WTC11 (cell line): ENCODE measurements at regions not wholly inside any gene's neighbourhood (a gene's known extent, or its start where the extent isn't known, plus 50 kb on each side); places are given as distances from the start of the nearest gene placed in this dataset.

ENCODE experiments used
- ATAC-seq: fragments of 200-7000 bp; cut with Tn5 transposase; 2 replicates; pipeline ENCODE4 v1.10.0; 2021; ENCODE audit warnings: mild to moderate bottlenecking, moderate library complexity
- CTCF ChIA-PET: fragments of 300-600 bp; sonication (Branson Sonifier 250); formaldehyde crosslinking; loops from one replicate; lab custom pipeline; 2021; ENCODE audit warnings: antibody characterized with exemption; lab: Charles Lee
- POLR2A ChIA-PET: fragments of 350-600 bp; sonication (Branson Sonifier 250); formaldehyde crosslinking; loops from one replicate; lab custom pipeline; 2021; ENCODE audit warnings: antibody characterized with exemption; lab: Charles Lee
- DNase-seq: peaks from one replicate; pipeline ENCODE4 v3.0.0; 2021; ENCODE audit warnings: low spot score
- H3K27ac Mint-ChIP-seq: 2 replicates; pipeline ENCODE4 v1.8.0; 2021; ENCODE audit warnings: mixed read lengths
- H3K27me3 Mint-ChIP-seq: 2 replicates; pipeline ENCODE4 v1.8.0; 2021; ENCODE audit warnings: low read depth, mild to moderate bottlenecking, moderate library complexity, mixed read lengths
- H3K36me3 Mint-ChIP-seq: 2 replicates; pipeline ENCODE4 v1.8.0; 2021; ENCODE audit warnings: mixed read lengths
- H3K4me1 Mint-ChIP-seq: 2 replicates; pipeline ENCODE4 v1.8.0; 2022; ENCODE audit warnings: mixed read lengths
- H3K4me3 Mint-ChIP-seq: 2 replicates; pipeline ENCODE4 v1.8.0; 2021; ENCODE audit warnings: mild to moderate bottlenecking, moderate library complexity, mixed read lengths
- H3K9me3 Mint-ChIP-seq: 2 replicates; pipeline ENCODE4 v1.8.0; 2021; ENCODE audit warnings: mixed read lengths
- EMX1 ChIP-seq: fragments of 250-450 bp; sonication (Bioruptor Pico); IDR thresholded peaks from 2 replicates; pipeline ENCODE4 v1.8.0; 2021; ENCODE audit warnings: mild to moderate bottlenecking
- IRF2 ChIP-seq: sonication (generic); formaldehyde crosslinking; IDR thresholded peaks from 2 replicates; pipeline ENCODE4 v1.8.0; 2022; ENCODE audit warnings: low read depth, missing genetic modification reagents, borderline replicate concordance
- NFYB ChIP-seq: sonication (generic); formaldehyde crosslinking; conservative IDR thresholded peaks from 2 replicates; pipeline ENCODE4 v1.8.0; 2022; ENCODE audit warnings: low read depth, missing genetic modification reagents
- NR3C1 ChIP-seq: sonication (generic); formaldehyde crosslinking; conservative IDR thresholded peaks from 2 replicates; pipeline ENCODE4 v1.8.1; 2023; ENCODE audit warnings: low read depth, mild to moderate bottlenecking, missing genetic modification reagents
- SMAD4 ChIP-seq: sonication (generic); formaldehyde crosslinking; IDR thresholded peaks from 2 replicates; pipeline ENCODE4 v1.8.0; 2022; ENCODE audit warnings: mild to moderate bottlenecking, missing genetic modification reagents
- SP1 ChIP-seq: sonication (generic); formaldehyde crosslinking; conservative IDR thresholded peaks from 2 replicates; pipeline ENCODE4 v1.8.1; 2022; ENCODE audit warnings: missing genetic modification reagents
- TP53 ChIP-seq: sonication (generic); formaldehyde crosslinking; IDR thresholded peaks from 2 replicates; pipeline ENCODE4 v1.8.1; 2023; ENCODE audit warnings: mild to moderate bottlenecking, missing genetic modification reagents
- ZNF263 ChIP-seq: sonication (generic); formaldehyde crosslinking; IDR thresholded peaks from 2 replicates; pipeline ENCODE4 v1.8.1; 2022; ENCODE audit warnings: low read depth, mild to moderate bottlenecking, moderate library complexity, missing genetic modification reagents
- ZNF416 ChIP-seq: fragments of 250-450 bp; sonication (Bioruptor Pico); IDR thresholded peaks from 2 replicates; pipeline ENCODE4 v1.9.0; 2021; ENCODE audit warnings: mild to moderate bottlenecking, inconsistent platforms
- TF ChIP-seq, protein P1 (sequence below): sonication (generic); formaldehyde crosslinking; IDR thresholded peaks from 2 replicates; pipeline ENCODE4 v1.8.1; 2023; ENCODE audit warnings: mild to moderate bottlenecking, missing genetic modification reagents, moderate library complexity
- TF ChIP-seq, protein P2 (sequence below): sonication (generic); formaldehyde crosslinking; IDR thresholded peaks from 2 replicates; pipeline ENCODE4 v1.8.0; 2022; ENCODE audit warnings: mild to moderate bottlenecking, missing genetic modification reagents
- TF ChIP-seq, protein P3 (sequence below): sonication (generic); formaldehyde crosslinking; IDR thresholded peaks from 2 replicates; pipeline ENCODE4 v1.8.0; 2023; ENCODE audit warnings: missing genetic modification reagents
- TF ChIP-seq, protein P4 (sequence below): sonication (generic); formaldehyde crosslinking; IDR thresholded peaks from 2 replicates; pipeline ENCODE4 v1.8.1; 2023; ENCODE audit warnings: mild to moderate bottlenecking, missing genetic modification reagents
- TF ChIP-seq, protein P5 (sequence below): fragments of 250-450 bp; sonication (Bioruptor Pico); conservative IDR thresholded peaks from 2 replicates; pipeline ENCODE4 v1.9.0; 2021; ENCODE audit warnings: mild to moderate bottlenecking
- TF ChIP-seq, protein P6 (sequence below): sonication (generic); formaldehyde crosslinking; IDR thresholded peaks from 2 replicates; pipeline ENCODE4 v1.8.1; 2022; ENCODE audit warnings: low read depth, missing genetic modification reagents, borderline replicate concordance
- TF ChIP-seq, protein P7 (sequence below): fragments of 250-450 bp; sonication (Bioruptor Pico); IDR thresholded peaks from 2 replicates; pipeline ENCODE4 v1.9.0; 2021; ENCODE audit warnings: mild to moderate bottlenecking
- TF ChIP-seq, protein P8 (sequence below): sonication (generic); formaldehyde crosslinking; IDR thresholded peaks from 2 replicates; pipeline ENCODE4 v1.8.1; 2023; ENCODE audit warnings: mild to moderate bottlenecking, missing genetic modification reagents
- TF ChIP-seq, protein P9 (sequence below): fragments of 250-450 bp; sonication (Bioruptor Pico); IDR thresholded peaks from 2 replicates; pipeline ENCODE4 v2.1.2; 2022; ENCODE audit warnings: mild to moderate bottlenecking, moderate library complexity

DNA sequence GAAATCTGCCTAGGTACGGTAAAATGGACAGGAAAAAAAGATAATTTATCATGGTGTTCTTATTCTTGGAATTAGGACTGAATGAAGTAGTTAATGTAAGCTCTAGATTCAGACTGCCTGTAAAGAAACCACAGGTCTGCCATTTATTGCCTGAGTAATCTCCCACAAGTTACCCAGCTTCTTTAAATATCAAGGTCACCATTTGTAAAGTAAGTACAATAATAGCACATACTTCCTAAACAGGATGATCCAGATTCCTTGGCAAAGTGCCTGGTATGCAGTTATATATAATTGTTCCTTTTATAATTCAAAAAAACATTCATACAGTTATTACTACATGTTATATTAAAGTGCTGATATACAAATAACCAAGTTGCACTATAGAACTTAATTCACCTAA is 368.6 kb downstream of the HNRNPD start (continued):
- TF ChIP-seq NFYB (no peak), IRF2 (CRISPR knock-in tag) (no peak), SMAD4 (CRISPR knock-in tag) (no peak)
- TF ChIP-seq, all 79 proteins: peak for 0

DNA sequence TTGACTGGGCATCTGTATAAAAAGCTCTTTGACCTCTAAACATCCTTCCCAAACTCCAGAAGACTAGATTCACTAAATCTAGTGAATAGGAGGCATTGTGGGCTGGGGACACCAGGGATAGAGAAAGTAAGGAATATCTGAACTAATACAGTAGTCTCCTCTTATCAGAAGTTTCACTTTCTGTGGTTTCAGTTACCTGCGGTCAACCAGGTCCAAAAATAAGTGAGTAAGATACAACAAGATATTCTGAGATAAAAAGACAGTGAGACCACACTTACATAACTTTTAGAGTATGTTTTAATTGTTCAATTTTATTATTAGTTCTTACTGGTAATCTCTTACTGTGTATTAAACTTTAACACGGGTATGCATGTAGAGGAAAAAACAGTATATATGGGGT is 376.5 kb downstream of the HNRNPD start:
- no peak for ATAC-seq
- no peaks in the 10 kb centered on the region for H3K27me3 Mint-ChIP-seq
- POLR2A ChIA-PET: no interaction called here
- TF ChIP-seq SP1: no peak
- TF ChIP-seq, protein P1, sequence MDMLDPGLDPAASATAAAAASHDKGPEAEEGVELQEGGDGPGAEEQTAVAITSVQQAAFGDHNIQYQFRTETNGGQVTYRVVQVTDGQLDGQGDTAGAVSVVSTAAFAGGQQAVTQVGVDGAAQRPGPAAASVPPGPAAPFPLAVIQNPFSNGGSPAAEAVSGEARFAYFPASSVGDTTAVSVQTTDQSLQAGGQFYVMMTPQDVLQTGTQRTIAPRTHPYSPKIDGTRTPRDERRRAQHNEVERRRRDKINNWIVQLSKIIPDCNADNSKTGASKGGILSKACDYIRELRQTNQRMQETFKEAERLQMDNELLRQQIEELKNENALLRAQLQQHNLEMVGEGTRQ (CRISPR knock-in tag): no peak
- TF ChIP-seq, protein P2, sequence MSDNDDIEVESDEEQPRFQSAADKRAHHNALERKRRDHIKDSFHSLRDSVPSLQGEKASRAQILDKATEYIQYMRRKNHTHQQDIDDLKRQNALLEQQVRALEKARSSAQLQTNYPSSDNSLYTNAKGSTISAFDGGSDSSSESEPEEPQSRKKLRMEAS (CRISPR knock-in tag): no peak
- no peak for TF ChIP-seq TP53 (CRISPR knock-in tag)
- TF ChIP-seq, protein P3, sequence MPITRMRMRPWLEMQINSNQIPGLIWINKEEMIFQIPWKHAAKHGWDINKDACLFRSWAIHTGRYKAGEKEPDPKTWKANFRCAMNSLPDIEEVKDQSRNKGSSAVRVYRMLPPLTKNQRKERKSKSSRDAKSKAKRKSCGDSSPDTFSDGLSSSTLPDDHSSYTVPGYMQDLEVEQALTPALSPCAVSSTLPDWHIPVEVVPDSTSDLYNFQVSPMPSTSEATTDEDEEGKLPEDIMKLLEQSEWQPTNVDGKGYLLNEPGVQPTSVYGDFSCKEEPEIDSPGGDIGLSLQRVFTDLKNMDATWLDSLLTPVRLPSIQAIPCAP (CRISPR knock-in tag): no peak
- TF ChIP-seq EMX1 (CRISPR knock-in tag): no peak
- no peak for TF ChIP-seq NR3C1 (CRISPR knock-in tag)
- TF ChIP-seq ZNF263 (CRISPR knock-in tag): no peak
- TF ChIP-seq, protein P4, sequence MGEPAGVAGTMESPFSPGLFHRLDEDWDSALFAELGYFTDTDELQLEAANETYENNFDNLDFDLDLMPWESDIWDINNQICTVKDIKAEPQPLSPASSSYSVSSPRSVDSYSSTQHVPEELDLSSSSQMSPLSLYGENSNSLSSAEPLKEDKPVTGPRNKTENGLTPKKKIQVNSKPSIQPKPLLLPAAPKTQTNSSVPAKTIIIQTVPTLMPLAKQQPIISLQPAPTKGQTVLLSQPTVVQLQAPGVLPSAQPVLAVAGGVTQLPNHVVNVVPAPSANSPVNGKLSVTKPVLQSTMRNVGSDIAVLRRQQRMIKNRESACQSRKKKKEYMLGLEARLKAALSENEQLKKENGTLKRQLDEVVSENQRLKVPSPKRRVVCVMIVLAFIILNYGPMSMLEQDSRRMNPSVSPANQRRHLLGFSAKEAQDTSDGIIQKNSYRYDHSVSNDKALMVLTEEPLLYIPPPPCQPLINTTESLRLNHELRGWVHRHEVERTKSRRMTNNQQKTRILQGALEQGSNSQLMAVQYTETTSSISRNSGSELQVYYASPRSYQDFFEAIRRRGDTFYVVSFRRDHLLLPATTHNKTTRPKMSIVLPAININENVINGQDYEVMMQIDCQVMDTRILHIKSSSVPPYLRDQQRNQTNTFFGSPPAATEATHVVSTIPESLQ (CRISPR knock-in tag): no peak
- TF ChIP-seq, protein P5, sequence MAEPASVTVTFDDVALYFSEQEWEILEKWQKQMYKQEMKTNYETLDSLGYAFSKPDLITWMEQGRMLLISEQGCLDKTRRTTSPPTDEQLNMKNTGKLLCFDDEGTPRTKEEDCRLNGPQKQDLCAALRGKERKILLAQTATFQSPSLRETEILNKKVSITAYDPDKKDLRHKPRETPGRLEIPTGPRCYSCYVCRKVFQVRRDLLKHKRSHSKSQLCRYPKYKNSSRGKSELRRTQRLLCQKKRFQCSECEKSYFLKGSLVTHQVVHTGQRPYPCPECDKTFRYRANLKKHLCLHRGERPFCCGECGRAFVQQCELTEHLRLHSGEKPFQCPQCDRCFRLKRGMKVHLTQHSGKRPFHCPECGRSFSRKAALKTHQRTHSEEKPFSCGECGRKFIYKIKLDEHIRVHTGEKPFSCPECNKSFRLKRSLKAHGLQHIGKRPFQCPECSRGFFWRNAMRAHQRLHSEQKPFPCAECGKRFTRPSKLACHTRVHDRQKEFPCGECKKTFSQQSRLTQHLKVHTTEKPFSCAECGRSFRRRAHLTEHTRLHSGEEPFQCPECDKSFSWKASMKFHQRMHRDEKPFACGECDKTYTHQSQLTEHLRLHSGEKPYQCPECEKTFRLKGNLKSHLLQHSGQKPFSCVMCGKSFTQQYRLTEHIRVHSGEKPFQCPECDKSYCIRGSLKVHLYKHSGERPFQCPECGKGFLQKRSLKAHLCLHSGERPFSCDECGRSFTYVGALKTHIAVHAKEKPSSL (CRISPR knock-in tag): no peak
- no peak for TF ChIP-seq ZNF416 (CRISPR knock-in tag)
- TF ChIP-seq, protein P6, sequence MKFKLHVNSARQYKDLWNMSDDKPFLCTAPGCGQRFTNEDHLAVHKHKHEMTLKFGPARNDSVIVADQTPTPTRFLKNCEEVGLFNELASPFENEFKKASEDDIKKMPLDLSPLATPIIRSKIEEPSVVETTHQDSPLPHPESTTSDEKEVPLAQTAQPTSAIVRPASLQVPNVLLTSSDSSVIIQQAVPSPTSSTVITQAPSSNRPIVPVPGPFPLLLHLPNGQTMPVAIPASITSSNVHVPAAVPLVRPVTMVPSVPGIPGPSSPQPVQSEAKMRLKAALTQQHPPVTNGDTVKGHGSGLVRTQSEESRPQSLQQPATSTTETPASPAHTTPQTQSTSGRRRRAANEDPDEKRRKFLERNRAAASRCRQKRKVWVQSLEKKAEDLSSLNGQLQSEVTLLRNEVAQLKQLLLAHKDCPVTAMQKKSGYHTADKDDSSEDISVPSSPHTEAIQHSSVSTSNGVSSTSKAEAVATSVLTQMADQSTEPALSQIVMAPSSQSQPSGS (CRISPR knock-in tag): no peak
- TF ChIP-seq, protein P7, sequence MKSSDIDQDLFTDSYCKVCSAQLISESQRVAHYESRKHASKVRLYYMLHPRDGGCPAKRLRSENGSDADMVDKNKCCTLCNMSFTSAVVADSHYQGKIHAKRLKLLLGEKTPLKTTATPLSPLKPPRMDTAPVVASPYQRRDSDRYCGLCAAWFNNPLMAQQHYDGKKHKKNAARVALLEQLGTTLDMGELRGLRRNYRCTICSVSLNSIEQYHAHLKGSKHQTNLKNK (CRISPR knock-in tag): no peak
- TF ChIP-seq, protein P8, sequence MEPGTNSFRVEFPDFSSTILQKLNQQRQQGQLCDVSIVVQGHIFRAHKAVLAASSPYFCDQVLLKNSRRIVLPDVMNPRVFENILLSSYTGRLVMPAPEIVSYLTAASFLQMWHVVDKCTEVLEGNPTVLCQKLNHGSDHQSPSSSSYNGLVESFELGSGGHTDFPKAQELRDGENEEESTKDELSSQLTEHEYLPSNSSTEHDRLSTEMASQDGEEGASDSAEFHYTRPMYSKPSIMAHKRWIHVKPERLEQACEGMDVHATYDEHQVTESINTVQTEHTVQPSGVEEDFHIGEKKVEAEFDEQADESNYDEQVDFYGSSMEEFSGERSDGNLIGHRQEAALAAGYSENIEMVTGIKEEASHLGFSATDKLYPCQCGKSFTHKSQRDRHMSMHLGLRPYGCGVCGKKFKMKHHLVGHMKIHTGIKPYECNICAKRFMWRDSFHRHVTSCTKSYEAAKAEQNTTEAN (CRISPR knock-in tag): no peak
- TF ChIP-seq, protein P9, sequence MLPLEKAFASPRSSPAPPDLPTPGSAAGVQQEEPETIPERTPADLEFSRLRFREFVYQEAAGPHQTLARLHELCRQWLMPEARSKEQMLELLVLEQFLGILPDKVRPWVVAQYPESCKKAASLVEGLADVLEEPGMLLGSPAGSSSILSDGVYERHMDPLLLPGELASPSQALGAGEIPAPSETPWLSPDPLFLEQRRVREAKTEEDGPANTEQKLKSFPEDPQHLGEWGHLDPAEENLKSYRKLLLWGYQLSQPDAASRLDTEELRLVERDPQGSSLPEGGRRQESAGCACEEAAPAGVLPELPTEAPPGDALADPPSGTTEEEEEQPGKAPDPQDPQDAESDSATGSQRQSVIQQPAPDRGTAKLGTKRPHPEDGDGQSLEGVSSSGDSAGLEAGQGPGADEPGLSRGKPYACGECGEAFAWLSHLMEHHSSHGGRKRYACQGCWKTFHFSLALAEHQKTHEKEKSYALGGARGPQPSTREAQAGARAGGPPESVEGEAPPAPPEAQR (CRISPR knock-in tag): no peak
- TF ChIP-seq, all 79 proteins: peak for 0
- Mint-ChIP-seq H3K36me3 (peaks cover 12% of the 10 kb centered on the region), H3K9me3 (peaks cover 35% of the 10 kb centered on the region), H3K4me1 (peaks cover 12% of the 10 kb centered on the region; the same call in 1 of the 2 replicates), H3K27ac (no peak overlapping the region), H3K4me3 (no peak overlapping the region)
- DNase-seq: no peak
- CTCF ChIA-PET: interaction anchor here (0.6 kb wide), 1 partner anchor 468 kb away, joined by 3 read pairs; no protein-coding TSS in a partner anchor
